AG08395 (cell line): ENCODE measurements at regions not wholly inside any gene's neighbourhood (a gene's known extent, or its start where the extent isn't known, plus 50 kb on each side); places are given as distances from the start of the nearest gene placed in this dataset.

ENCODE experiments used
- DNase-seq: peaks from one replicate; pipeline ENCODE4 v3.0.0; 2012; ENCODE audit warnings: mixed read lengths, low spot score

DNA sequence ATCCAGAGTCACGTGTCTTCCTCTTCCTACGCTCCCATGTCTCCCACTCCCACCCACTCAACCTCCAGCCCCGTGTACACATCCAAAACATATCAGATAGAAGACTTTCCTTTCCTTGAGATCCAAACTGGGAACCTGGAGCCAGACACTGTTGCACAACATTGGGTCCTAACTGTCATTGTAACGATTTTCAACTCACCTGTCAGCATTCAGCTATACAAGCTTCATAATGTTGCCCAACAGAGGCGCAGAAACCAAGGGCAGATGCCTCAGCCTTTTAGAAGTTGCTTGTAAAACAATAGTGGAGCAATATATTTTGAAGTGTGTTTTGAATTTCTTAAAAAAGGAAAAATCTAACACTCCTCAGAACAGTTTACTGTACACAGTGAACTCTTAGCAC, 84.9 kb upstream of the GLIS3 start:
- no peak for DNase-seq

DNA sequence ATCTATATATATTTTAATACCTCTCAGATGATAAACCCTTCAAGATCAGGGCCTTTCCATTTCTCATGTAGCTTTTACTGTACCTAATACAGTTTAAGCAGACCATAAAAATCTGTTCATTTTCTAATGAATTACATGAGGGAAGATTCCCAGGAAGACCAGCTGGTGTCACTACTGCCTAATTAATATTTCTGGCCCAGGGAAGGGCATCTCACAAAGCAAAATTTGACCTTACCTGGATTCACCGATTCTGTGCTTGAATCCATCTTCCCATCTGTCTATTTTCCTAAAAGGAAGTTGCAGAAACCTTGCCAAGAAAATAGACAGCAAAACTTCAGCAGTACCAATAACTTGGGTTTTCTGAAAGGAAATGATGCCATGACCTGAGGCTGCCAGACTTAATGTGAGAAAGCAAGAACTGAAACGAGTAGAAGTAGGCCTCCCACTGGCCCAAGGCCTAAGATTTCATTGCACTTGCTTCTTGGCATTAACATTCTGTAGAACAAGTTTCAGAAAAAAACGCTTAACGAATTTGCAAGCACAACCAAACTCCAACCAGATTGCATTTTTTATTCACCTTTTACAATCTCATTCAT, 83.0 kb upstream of the GLIS3 start:
- peak; percentile 61 for DNase-seq

DNA sequence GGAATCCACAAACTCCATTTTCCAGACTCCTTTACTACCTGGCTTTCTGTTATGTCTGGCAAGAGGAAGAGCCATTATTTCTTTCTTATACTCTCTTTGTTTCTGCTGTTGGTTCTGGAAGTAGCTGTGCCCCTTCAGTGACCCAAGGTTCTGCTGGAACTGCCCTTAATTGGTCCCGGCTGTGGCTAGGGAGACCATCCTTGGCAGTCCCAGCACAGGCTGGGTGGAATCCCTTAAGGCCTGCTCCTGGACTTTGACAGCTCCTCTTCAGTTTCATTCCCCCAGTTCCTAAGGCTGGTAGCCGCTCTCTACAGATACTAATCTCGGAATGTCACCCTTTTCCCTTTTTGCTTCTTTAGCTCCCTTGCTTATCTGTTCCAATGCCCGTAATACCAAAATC, 81.9 kb upstream of the GLIS3 start:
- no peak for DNase-seq

DNA sequence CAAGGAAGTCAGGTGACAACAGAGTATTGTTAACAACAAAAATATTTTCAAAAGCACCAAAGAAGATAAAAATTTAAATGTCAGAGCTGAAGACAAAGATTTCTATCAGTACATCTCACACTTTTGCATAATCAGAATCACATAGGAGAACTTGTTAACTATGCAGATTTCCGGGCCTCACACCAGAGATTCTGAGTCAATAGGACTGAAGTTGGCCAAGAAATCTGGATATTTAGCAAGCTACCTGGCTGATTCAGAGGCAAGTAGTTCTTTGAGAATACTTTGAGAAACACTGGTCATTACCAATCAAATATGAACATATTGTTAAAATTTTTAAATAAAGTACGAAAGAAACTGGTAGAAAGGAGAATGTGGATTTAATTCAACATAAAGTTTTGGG, 80.5 kb upstream of the GLIS3 start:
- DNase-seq, result no peak

DNA sequence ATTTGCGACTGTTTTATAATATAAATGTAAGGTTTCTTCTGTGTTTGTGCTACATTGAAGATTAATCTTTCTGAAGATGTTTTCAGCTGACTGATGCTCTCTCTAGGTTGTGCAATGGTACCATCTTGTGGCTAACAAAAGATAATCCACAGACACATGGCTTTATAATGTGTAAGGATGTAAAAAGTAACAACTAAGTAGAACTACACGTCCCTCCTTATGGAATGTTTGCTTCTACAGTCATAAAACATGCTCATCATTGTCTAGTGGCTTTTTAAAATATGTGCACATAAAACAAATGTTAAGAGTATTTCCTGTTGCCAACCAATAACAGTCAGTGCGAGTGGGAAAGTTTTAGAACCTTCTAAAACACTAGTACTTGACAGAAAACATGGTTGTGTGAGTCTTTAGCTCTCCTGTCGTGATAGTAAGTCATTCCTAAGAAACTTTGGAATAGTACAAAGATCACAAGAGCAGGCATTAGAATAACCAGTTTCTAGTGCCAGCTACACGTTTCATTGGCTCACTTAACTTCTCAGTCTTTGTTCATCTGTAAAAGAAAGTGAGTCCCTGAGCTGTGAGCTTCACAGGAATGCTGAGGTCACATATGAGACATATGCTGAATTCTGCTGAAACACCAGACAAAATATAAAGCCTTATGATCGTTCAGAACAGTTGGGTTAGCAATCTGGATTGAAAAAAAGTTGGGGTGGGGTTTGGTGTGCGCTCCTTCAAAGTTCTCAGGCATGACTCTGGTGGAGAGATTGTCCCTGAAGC, 75.7 kb upstream of the GLIS3 start:
- DNase-seq, result peak; percentile 75

DNA sequence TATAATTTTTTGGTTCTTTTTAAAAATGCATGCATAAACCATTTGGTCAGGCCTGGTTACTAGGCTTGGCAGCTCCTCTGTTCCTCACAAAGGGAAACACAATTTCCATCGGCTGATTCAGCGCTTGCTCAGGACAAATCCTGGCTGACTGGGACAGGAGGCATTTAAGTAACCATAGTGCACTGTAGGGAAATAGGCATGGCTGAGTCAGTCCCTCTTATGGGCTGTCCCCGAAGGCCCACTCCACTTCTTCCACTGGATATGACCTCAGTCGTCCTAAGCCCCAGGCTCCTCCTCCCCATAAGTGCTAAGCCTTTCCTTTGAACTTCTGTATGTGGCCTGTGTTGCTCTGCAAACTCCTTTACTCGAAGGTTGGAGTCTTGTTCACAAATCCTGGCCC, 71.2 kb upstream of the GLIS3 start:
- peak; percentile 90 for DNase-seq

DNA sequence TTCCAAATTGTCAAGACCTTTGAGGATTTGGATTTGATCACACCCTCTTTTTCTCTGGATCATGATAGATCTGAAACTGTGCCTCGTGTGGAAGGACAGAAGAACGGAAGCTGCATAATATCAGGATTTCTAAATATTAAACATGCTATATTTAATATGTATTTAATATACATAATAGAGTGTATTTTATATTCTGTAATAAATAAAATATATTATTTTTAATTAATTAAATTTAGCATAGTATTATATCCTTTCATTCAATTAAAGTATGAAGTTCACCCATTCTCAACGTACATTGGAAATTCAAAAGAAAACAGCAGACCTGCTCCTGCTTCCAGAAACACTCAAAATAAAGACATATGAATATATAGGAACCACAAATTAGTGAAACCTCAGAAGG, 70.6 kb upstream of the GLIS3 start:
- no peak for DNase-seq

DNA sequence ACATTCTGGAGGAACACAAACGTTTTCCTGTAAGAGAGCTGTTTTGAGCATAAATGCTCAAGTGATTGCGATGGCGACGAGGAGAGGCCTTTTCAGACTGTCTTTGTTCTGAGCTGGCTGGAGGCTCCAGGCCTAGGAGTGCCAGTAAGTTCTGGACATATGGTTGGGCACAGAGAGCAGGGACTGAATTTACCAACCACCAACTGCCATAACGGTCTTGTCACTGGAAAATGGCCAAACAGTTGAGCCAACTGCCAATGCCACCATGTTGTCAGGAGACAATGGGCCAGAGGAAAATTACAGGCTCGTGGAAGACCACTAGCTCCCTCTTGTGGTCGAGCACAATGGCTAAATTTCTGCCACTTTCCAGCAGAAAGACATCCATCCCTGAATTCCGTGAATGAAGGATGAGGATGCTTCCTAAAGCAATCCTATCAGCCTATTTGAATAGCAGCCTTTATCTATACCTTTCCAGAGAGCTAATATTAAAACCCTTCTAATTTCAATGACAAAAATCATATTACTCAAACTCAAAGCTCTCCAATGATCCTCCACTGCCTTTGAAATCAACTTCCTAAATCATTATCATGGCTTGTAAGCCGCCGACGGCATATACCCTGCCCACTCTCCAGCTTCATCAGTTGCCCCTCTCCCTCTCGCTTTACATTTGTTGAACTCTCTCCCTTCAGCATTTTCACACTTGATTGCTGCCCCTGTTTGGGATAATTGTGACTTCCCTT, 66.9 kb upstream of the GLIS3 start:
- peak; percentile 56 for DNase-seq

DNA sequence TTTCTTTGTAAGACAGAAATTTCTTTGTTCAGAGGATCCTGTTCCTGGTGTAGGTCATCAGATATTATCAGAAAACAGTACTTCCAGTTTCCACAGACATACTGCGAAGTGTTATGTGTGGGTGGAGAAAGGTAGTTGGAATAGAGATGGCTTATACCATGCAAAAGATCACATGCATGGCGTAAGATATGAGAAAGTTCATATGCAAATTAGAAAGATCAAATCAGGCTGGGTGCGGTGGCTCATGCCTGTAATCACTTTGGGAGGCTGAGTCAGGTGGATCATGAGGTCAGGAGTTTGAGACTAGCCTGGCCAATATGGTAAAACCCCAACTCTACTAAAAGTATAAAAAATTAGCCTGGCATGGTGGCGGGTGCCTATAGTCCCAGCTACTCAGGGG, 65.2 kb upstream of the GLIS3 start:
- no peak for DNase-seq

DNA sequence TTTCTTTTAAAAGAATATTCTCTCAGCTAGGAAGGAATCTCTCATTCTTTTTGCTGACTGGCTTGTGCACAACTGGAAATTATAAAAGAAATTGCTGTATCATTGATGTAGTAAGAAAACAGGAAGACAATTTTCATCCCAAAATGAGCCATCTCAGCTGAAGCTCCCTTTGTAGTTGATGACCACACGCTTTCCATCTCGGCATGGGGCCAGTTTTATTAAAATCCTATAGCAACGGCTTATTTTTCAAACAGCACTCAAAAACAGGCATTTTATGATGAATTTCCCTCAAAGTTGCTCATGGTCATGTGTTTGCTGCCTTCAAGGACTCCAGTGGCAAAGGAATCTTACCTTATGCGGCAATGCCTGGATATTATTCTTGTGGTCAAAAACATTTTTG, 62.4 kb upstream of the GLIS3 start:
- DNase-seq, result no peak

DNA sequence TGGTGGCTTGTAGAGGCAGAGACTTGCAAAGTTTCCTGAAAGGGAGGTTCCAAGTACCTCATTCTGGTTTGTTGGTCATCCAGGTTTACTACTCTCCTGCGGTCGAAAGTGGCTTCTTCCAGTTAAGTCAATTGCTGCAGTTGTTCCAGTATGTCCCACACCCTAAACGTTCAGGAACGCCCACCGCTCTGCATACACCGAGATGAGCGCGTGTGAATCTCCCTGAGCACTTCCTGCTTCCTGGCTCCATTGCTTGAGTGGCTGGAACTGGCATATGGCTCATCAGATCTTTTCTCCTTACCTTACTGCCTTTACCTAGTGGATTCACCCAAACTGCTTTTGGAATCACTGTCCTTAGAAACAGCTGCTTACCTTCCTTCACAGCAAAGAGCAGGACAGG, 59.1 kb upstream of the GLIS3 start:
- no peak for DNase-seq

DNA sequence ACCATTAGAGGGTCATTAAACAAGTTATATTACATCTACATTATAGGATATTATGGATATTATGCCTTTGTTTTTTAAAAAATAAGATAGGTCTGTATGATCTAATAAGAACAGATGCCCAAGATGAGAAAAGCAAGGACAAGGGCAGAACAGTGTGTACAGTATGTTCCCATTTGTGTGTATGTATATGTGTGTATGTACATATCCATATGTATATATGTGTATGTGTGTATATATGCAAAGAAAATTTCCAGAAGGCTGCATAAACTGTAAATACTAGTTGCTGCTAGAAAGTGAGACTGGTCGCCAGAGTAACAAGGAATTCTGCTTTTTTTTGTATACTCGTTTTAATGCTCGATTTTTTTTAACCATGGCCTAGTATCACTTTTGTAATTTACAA, 58.1 kb upstream of the GLIS3 start:
- DNase-seq, result no peak

DNA sequence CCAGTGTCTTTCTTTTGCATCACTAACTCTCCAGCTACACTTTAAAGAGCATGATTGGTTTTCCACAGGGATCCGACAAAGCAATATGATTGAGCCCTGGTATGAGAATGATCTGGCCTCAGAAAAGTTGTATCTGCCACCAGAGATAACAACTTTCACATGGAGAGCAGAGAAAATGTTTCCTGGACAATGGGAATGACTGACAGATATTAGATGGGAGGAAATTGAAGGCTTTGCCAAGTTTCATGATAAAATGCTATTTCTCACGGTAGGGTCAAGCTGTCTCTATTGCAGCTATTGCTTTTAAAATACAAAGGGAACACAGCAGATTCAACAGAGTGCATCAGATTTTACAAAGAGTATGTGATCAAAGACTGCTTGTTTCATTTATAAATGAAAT, 56.4 kb upstream of the GLIS3 start:
- no peak for DNase-seq

DNA sequence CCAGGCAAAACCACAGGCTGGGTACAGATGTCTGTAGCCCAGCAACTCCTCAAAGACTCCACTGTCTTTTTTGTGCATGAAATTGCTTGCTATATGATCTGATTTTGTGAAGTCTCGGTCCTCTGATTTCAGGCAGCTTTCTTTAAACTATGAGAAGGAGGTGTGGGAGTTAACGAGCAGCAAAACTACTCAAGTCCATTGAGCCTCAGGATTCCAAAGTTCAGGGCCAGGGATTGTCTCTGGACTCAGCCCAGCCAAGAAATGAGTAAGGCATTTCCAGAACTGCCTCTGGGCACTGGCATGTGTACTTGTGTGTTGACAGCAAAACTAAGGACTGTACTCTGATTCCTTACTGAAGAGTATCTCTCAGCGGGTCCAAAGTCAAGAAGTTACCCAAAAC, 53.4 kb upstream of the GLIS3 start:
- DNase-seq, result peak; percentile 7

DNA sequence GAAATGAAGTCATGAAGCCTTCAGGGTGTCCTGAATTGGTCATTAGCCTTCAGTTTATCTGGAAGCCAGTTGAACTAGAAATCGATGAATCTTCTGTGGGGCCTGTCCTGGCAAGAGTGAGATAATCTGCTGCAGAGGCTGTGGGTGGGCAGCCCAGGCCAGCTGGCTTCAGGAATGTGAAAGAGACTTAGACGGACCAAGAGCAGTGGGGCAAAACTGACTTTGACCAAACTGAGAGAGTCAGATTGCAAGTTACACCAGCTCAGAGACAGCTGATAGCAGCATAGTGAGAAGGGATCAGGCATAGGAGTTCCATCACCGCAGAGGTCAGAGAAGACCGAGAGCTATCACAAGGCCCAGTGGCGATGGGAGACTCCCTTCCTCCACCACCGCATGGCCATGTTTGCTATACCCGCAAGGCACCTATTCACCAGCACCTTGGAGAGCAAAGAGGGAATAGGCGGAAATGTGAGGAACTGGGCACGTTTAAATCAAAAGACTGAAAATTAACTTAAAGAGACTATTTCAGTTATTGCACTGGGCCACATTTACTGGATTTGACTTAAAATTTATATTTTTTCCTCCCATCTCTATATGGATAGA, 50.0 kb upstream of the GLIS3 start:
- DNase-seq, result no peak
